H54 (cell line): ENCODE measurements at regions not wholly inside any gene's neighbourhood (a gene's known extent, or its start where the extent isn't known, plus 50 kb on each side); places are given as distances from the start of the nearest gene placed in this dataset.
"Not testable (repeated sequence)": the region's sequence is repeated elsewhere in the genome, so short reads cannot be mapped to it uniquely, and the experiment has no call there.

Experiments used
- DNase-seq: peaks from one replicate; pipeline ENCODE4 v3.0.0; 2011; ENCODE audit warnings: low spot score, mixed read lengths; ENCODE audit not compliant: insufficient read length
- FAIRE-seq: peaks from 3 replicates; lab custom pipeline; 2011; peaks lifted over from hg19 to GRCh38; lab: Jason Lieb, UNC
- POLR2A ChIP-seq: IDR thresholded peaks from 2 replicates; pipeline ENCODE4 v1.6.1; 2011; ENCODE audit warnings: low read depth, mild to moderate bottlenecking, low read length

DNA sequence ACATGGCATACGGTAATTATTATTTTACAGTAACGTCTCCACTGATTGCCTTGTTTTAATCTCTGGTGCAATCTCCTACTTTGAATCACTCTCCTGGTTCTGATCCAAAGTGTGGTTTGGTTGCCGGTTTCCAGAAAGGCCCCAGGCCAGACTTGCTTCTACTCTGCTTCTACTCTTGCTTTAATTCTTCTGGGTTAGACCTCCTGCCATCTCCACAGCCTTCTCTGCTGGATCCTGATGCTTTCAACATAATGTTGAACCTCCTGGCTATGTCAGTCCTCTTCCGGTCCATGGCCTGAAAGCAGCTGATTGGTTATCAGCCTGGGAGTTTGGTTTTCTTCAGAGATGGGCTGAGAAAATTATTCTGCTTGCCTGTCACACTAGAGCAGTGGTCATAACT is 266.5 kb upstream of the RIMS1 start:
- DNase-seq (no peak), FAIRE-seq (no peak)
- no peak for TF ChIP-seq POLR2A

DNA sequence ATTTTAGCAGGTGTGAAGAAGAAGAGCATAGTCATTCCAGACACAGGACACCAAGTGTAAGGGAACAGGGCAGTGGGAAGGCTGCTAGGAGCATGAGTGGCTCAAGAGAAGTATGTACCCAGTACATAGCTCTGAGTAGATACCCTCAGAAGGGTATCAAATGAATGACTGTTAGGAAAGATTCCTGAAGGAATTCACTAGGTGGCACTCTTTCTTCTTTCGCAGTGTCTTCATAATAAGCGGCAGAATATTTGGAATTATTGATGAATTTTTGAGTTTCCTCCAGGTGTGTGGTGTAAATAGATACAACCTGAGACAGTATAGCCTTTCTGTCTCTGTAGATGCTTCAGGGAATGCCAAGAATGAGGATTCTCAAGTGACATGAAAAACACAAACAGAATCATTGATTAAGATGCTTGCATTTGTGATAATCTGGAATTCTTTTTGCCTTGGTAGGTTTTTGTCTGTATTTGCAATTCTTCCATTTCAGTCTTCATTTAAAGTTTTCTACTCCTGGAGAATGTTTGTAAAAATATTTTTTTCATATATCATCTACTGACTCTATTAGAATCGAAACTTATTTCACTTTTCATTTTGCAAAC is 264.3 kb upstream of the RIMS1 start:
- no peak for TF ChIP-seq POLR2A
- FAIRE-seq, result no peak
- no peak for DNase-seq

DNA sequence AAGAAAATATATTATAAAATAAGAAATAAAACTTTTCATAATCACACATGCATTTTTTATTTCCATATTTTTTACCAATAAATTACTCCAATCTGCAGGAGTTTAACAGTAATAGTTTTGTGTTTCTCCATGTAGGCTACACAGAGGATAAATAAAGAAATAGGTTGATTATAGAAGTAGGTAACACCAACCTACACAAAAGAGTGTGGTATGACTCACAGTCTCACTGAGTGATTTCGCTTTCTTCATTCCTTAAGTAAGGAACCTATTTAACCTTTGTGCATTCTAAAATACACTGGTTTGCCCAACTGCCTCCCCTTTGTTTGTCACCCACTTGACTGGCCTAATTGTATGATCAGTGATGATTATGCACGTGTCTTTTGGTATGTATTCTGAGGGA is 244.2 kb upstream of the RIMS1 start:
- DNase-seq (no peak), FAIRE-seq (no peak)
- TF ChIP-seq POLR2A, result no peak

DNA sequence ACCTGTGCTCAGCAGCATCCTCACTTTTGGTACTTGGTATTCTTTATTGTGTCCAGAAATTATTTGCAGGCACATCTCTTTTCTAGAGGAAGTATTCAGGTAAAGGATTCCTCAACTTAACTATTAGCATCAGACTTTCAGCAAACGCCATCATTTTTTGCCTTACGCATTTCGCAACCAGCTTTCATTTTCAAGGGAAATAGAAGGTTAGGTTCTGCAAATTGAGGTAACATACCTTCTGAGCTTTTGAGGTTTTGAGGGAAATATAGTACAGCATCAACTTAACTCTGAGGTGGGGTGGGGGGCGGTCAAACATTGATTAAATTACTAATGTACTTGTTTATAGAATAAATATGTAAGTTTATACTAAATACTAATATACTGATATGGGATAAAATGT is 243.6 kb upstream of the RIMS1 start:
- FAIRE-seq (no peak), DNase-seq (no peak)
- TF ChIP-seq POLR2A, result no peak

DNA sequence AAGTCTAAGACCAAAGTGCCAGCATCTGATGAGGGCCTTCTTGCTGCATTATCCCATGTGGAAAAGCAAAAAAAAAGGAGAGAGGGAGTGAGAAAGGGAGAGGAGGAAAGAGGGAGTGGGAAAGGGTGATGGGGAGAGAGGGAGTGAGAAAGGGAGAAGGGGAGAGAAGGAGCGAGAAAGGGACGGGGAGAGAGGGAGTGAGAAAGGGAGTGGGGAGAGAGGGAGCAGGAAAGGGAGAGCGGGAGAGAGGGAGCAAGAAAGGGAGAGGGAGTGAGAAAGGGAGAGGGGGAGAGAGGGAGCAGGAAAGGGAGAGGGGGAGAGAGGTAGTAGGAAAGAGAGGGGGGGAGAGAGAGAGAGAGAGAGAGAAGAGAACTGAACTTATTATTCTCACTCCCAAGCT is 241.1 kb upstream of the RIMS1 start:
- FAIRE-seq (no peak), DNase-seq (no peak)
- no peak for TF ChIP-seq POLR2A

DNA sequence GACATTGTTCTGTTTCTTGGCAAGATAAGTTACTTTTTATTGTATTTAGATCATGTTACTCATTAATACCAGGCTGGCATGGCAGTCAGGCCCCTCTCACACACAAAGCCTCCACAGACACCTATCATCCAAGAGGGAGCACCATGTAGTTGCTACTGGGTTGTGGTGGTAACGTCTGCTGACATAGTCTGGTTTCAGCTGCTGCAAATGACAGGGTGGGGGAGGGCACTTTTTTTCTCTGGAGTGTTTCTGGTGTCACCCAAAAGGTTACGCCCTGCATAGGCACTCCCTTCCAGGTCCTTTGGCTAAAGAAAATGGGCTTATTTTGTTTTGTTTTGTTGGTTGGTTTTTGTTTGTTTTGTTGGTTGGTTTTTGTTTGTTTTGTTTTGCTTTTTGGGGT is 236.4 kb upstream of the RIMS1 start:
- no peak for FAIRE-seq

DNA sequence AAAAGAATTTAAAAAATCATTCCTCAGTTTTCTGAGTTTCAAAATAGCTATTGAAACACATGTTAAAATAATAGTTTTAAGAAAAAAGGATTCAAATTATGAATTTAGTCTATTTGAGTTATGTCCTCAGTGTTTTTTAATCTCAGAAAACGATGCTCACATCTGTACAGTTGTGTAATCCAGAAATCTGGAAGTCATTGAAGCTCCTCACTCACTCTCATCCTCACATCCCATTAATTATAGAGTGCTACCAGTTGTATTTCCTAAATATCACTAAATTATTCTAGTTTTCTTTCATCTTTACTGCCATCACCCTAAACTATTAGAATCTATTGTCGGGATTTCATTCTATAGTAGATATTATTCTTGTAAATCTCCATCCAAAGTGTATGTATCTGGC is 234.7 kb upstream of the RIMS1 start:
- FAIRE-seq, result no peak
- TF ChIP-seq POLR2A, result no peak
- no peak for DNase-seq

More for the DNA sequence above, 236.4 kb upstream of the RIMS1 start:
- TF ChIP-seq POLR2A, result no peak
- DNase-seq, result no peak

DNA sequence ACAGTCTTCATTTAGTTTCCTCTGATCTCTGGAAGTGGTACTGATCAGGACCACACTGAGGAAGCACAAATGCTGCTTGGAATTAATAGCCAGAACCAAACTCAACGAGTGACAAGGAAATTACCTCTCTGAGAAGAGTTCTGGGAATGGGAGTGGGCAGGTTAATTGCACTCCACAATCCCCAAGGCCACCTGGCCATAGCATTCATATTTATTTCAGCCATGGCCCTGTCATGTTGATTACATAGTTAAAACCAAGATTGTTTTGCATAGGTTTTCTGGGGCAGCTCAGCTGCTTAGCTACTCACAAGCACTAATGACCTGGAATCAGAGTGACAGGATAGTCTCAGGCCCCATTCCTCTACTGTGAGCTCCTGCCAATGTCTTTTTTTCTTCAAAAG is 230.2 kb upstream of the RIMS1 start:
- FAIRE-seq (no peak), DNase-seq (no peak)
- TF ChIP-seq POLR2A, result no peak

DNA sequence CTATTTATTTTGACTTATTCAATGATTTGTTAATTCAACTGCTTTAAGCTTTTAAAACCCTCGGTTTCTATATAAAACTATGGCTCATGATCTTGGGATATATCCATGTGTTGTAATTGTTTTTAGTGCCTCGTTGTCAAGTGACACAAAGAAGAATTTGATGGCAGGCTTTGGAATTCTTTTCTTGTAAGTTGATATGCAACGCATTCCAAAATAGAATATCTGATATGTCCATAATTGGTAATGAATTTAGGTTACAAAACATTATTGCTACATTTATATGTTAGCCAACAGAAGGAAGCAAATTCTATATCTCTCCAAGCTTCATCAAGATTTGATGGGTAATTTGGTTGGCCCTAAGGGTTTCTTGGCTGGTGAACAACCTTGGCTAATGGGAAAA is 220.4 kb upstream of the RIMS1 start:
- DNase-seq, result no peak
- no peak for TF ChIP-seq POLR2A

DNA sequence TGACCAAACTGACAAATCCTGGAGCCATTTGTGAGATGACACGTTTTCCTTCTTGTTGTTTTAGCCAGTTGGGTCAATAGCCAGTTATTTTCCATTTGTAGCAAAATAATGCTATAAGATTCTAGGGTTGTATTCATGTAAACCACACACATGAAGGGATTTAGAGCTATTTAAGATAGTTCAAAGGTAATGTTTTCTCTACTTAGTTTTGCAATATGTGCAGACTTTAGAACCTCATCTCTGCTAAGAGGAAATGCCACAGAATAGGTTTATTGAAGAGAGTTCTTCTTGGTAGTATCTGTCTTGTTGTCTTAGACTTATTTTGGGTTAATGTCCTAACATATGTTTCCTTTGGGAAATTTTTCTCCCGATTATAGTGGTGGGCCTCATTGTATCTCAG is 213.5 kb upstream of the RIMS1 start:
- DNase-seq, result no peak
- TF ChIP-seq POLR2A, result no peak
- FAIRE-seq, result no peak

More for the DNA sequence above, 220.4 kb upstream of the RIMS1 start:
- no peak for FAIRE-seq

DNA sequence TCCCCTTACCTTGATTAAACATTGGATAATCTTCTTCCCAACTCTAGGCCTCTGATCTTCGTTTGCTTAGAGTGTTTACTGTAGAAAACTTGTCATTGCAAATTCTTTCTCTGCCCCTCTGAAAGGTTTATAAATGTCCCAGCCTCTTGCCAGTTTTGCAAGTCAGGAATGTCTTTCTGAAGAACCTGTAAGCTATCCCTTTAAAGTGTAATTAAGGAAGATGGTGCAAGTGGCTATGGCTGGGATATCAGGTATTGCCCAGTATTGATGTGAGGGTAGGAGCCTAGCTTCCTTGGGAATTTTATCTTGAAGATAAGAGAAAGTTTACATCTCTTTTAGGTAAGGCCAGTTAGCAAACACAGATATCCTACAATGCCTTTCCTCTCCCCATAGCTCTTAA is 211.0 kb upstream of the RIMS1 start:
- no peak for TF ChIP-seq POLR2A
- FAIRE-seq (no peak), DNase-seq (no peak)

DNA sequence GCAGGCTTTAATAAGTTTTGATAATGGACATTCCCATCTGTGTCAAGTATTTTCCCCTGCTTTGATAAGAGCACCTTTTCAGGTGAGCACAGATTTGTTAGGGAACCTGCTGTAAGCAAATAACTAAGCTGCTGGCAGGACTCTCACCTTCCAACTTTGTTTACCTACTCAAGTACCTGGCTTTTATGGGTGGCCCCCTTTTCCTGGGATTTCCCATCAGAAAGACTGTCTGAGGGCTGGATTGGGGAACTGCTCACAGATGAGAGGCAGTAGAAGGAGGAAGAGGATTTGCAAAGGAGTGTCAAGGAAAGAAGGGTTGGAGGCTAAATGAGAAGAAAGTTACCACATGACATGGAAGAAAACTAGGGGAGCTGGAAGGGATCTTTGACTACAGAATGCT is 210.1 kb upstream of the RIMS1 start:
- no peak for FAIRE-seq
- TF ChIP-seq POLR2A, result no peak
- no peak for DNase-seq

DNA sequence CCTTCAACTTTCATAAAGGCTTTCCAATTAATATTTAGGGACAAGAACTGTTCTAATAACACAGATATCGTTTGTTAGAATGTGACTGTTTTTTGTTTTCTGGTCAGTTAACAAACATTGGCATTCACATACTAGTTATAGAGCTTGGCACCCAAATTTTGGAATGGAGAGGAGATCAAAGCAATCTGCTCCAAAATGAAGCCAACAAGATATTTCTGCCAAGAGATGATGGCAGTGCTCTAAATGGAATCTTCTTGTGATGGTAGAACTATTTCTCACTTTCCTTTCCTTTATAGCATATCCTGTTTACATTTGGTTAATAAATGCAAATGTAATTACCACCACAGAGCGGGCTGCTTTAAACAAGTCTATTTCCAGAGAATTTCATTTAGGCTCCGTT is 208.3 kb upstream of the RIMS1 start:
- FAIRE-seq, result no peak
- no peak for TF ChIP-seq POLR2A
- DNase-seq, result no peak

DNA sequence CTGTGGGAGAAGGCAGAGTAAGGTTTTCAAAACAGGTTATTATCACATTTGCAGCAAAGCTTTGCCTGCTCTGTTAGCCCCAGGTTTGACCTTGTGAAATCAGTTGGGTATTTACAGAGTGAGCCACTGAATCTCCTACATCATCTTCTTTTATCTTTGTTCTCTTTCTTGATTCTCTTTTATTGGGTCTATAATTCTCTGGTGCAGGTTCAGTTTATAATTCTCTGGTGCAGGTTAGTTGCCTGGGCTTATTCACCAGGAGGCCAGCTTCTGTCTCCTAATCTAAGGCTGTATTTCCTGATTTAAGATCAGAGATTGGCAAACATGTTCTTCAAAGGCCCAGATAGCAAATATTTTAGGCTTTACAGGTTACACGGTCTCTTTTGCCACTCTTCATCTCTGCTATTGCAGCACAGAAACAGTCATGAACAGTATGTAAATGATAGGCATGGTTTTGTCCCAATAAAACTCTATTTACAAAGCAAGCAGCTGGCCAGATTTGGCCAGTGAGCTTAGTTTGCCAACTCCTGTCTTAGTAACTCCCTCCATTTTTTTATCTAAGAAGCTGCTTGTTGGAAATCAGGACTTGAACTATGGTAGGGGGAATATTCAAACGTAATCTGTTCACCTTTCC is 205.0 kb upstream of the RIMS1 start:
- no peak for DNase-seq
- no peak for FAIRE-seq
- TF ChIP-seq POLR2A, result no peak

DNA sequence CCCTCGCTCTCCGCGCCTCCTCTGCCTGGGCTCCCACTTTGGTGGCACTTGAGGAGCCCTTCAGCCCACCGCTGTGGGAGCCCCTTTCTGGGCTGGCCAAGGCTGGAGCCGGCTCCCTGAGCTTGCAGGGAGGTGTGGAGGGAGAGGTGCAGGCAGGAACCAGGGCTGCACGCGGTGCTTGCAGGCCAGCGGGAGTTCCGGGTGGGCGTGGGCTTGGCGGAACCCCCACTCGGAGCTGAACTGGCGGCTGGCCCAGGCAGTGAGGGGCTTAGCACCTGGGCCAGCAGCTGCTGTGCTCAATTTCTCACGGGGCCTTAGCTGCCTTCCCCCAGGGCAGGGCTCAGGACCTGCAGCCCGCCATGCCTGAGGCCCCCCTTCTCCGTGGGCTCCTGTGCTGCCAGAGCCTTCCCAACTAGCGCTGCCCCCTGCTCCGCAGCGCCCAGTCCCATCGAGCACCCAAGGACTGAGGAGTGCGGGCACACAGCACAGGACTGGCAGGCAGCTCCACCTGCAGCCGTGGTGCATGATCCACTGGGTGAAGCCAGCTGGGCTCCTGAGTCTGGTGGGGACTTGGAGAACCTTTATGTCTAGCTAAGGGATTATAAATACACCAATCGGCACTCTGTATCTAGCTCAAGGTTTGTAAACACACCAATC is 200.2 kb upstream of the RIMS1 start:
- DNase-seq, FAIRE-seq: not testable (repeated sequence)
